Retinal pigment epithelial cell (primary cell): ENCODE measurements at regions not wholly inside any gene's neighbourhood (a gene's known extent, or its start where the extent isn't known, plus 50 kb on each side); places are given as distances from the start of the nearest gene placed in this dataset.

Experiments used
- DNase-seq: peaks from one replicate; pipeline ENCODE4 v3.0.0-alpha.2; 2010; ENCODE audit warnings: low read depth
- H3K4me3 ChIP-seq: 2 replicates; pipeline ENCODE4 v1.5.1; 2011; ENCODE audit warnings: mild to moderate bottlenecking, low read length, control low read depth, moderate library complexity
- TF ChIP-seq, protein P1 (sequence below): conservative IDR thresholded peaks from 2 replicates; pipeline ENCODE4 v1.5.1; 2011; ENCODE audit warnings: low read depth, low read length, control low read depth, inconsistent platforms

DNA sequence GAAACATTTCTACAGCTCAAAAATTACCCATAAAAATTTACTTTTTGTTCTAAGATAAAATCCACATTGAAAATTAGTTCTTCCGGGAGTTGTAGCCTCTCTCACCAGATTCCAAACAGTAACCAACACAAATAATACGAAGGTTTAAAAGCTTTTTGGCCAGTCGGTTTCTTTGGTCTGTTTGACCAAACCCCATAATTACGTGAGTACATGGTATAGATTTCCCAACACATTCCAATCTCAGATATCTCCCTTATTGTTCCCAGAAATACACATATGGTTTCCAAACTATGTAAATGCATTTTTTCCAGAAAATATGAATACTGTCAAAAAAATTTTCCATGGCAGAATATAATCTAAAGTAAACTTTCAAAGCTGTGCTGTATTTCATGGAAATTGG is 722.0 kb downstream of the KCNJ2 start:
- TF ChIP-seq, protein P1, sequence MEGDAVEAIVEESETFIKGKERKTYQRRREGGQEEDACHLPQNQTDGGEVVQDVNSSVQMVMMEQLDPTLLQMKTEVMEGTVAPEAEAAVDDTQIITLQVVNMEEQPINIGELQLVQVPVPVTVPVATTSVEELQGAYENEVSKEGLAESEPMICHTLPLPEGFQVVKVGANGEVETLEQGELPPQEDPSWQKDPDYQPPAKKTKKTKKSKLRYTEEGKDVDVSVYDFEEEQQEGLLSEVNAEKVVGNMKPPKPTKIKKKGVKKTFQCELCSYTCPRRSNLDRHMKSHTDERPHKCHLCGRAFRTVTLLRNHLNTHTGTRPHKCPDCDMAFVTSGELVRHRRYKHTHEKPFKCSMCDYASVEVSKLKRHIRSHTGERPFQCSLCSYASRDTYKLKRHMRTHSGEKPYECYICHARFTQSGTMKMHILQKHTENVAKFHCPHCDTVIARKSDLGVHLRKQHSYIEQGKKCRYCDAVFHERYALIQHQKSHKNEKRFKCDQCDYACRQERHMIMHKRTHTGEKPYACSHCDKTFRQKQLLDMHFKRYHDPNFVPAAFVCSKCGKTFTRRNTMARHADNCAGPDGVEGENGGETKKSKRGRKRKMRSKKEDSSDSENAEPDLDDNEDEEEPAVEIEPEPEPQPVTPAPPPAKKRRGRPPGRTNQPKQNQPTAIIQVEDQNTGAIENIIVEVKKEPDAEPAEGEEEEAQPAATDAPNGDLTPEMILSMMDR, result no peak
- no peak for DNase-seq
- no peak overlapping the region for H3K4me3 ChIP-seq

DNA sequence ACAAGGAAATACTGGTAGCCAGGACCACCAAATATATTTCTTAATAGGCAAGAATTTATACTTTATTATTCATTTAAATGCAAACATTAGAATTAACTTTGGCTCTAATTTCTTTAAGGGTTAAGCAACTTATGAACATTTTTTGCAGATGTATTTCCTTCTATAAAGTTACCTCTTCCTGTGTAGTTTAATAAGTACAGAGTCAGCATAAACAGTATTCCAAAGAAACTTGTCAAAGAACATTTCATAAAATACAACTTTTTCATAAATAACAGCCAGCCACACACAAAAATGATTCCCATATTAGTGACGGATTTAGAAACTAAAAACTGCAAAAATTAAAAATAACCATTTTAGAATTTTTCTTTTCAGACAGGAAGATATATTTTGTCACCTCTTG is 723.2 kb downstream of the KCNJ2 start:
- TF ChIP-seq, protein P1, result no peak
- DNase-seq, result no peak
- H3K4me3 ChIP-seq, result no peak overlapping the region

DNA sequence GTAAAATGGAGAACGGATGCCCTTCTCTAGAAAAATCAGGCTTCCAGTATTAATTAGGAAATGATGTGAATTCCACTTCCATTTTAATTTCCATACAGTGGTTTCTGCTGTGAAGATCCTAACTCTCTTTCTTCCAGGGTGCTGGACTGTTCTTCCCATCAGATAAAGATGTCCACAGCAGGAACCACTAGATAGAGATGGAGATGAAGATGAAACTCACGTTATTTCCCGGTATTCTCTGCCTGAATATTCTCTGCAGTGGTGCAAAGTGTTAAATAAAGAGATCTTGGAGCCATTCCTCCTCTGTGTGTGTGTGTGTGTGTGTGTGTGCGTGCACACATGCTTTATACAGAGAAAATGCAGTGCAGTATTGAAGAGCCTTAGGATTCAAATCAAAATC is 727.5 kb downstream of the KCNJ2 start:
- TF ChIP-seq, protein P1, result no peak
- no peak for DNase-seq
- no peak overlapping the region for H3K4me3 ChIP-seq

DNA sequence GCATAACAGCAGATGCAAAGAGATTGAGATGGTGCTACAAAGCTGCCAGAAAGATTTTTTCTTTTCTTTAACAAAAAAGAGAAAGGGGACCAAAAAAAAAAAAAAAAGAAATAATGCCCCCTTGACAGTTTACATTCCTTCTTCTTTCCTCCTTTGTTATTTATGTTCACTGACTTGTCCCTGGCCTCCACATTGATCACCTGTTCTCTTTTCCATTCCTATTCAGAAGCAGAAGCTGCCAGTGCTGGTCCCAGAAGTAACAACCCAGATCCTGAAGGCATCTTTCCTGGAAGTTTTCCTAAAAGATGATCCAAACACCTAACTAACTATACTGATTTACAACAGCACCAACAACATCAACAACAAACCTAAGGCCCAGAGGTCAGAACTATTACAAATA is 728.1 kb downstream of the KCNJ2 start:
- no peak for DNase-seq
- TF ChIP-seq, protein P1, result no peak
- H3K4me3 ChIP-seq, result no peak overlapping the region

DNA sequence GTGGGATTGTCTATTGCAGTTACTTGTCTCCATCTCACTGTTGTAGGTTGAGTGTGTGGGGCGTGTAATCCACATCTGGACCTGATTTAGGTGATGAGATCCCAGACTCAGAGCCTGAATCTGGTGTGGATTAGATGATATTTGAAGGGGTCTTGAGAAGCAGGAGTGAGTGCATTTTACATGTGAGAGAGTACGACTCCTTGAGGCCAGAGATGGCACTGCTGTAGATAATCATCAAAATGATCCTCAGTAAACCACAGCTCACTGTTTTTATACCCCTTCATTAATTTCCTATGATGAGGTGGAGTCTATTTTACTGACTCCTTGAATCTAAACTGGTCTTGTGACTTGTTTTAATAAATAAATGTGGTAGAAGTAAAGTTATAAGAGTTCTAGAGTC is 732.5 kb downstream of the KCNJ2 start:
- TF ChIP-seq, protein P1, result no peak
- no peak for DNase-seq
- H3K4me3 ChIP-seq, result no peak overlapping the region

DNA sequence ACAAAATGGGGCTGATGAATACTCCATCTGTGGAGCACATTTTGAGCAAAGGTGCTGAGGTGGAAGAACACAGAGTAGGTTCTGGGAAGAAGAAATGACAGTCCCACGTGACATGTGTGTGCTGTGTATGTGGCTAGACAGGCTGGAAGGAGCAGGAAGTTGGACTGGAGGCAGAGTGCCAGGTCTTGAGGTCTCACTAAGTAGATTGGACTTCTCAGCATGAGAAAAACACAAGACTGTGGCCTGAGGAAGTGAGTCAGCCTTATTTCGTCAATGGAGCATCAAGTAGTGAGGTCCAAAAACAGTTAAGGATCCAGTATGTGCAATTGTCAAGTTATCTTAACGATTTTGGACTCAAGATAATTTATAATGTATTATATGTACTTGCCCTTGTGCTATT is 736.5 kb downstream of the KCNJ2 start:
- no peak overlapping the region for H3K4me3 ChIP-seq
- TF ChIP-seq, protein P1, result no peak
- peak; percentile 95 for DNase-seq

DNA sequence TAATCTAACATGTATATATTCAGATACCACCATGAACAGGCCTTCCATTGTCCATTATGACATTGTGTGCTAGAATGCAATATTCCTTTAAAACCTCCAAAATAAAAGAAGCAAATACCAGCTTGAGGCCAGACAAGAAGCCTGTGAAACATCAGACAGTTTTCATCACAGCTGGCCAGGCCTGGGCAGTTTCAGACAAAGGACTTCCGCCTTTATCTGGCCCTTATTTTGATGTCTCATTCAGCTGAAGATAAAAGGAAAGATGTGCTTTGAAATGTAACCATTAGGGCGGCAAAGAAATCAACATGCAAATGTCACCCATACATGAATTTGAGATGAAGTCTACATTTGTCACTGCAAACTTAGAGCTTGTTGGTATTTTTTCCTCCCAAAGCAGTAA is 737.5 kb downstream of the KCNJ2 start:
- no peak for DNase-seq
- TF ChIP-seq, protein P1, result no peak

More for the DNA sequence above, 737.5 kb downstream of the KCNJ2 start:
- no peak overlapping the region for H3K4me3 ChIP-seq
